ENCODE measurements at regions not wholly inside any gene's neighbourhood (a gene's known extent, or its start where the extent isn't known, plus 50 kb on each side); places are given as distances from the start of the nearest gene placed in this dataset.
"Not testable (repeated sequence)": the region's sequence is repeated elsewhere in the genome, so short reads cannot be mapped to it uniquely, and the experiment has no call there.

GRCh38 chr5:82959466-82959865, 117.7 kb downstream of the TMEM167A start:
- H3K4me3 ChIP-seq (ENCODE audit: insufficient read depth, low read depth, low read length): no peak overlapping the region
- no peaks in the 10 kb centered on the region for H3K27me3 ChIP-seq (ENCODE audit: control insufficient read depth, insufficient read depth, low read length, poor library complexity, severe bottlenecking)
- 80 to 96% methylated on average over 1 of the region's 1 CpG for WGBS, 2 experiments
- H3K36me3 ChIP-seq (ENCODE audit: control insufficient read depth, insufficient read depth, low read length): no peaks in the 10 kb centered on the region
- H3K9me3 ChIP-seq (ENCODE audit: control insufficient read depth, low read length): no peaks in the 10 kb centered on the region
- no peaks in the 10 kb centered on the region for H3K4me1 ChIP-seq (ENCODE audit: control insufficient read depth, insufficient read depth, low read length)
- no peak overlapping the region for H3K27ac ChIP-seq (ENCODE audit: insufficient read depth, low read depth, low read length, poor library complexity, severe bottlenecking)

- H3K27ac ChIP-seq (ENCODE audit: insufficient read depth, low read depth, low read length, poor library complexity, severe bottlenecking): no peak overlapping the region
- H3K27me3 ChIP-seq (ENCODE audit: control insufficient read depth, insufficient read depth, low read length, poor library complexity, severe bottlenecking): no peaks in the 10 kb centered on the region
Measured at GRCh38 chr5:82956600-82956999, 120.6 kb downstream of the TMEM167A start.

GRCh38 chr5:82952326-82952725, 124.9 kb downstream of the TMEM167A start:
- H3K36me3 ChIP-seq (ENCODE audit: control insufficient read depth, insufficient read depth, low read length): no peaks in the 10 kb centered on the region

More at GRCh38 chr5:82956600-82956999, 120.6 kb downstream of the TMEM167A start:
- no peaks in the 10 kb centered on the region for H3K4me1 ChIP-seq (ENCODE audit: control insufficient read depth, insufficient read depth, low read length)
- H3K36me3 ChIP-seq (ENCODE audit: control insufficient read depth, insufficient read depth, low read length): no peaks in the 10 kb centered on the region
- no peak overlapping the region for H3K4me3 ChIP-seq (ENCODE audit: insufficient read depth, low read depth, low read length)
- no peaks in the 10 kb centered on the region for H3K9me3 ChIP-seq (ENCODE audit: control insufficient read depth, low read length)

GRCh38 chr5:82944267-82944666, 132.9 kb downstream of the TMEM167A start:
- not testable (repeated sequence) for H3K36me3 ChIP-seq (ENCODE audit: control insufficient read depth, insufficient read depth, low read length); H3K4me1 ChIP-seq (ENCODE audit: control insufficient read depth, insufficient read depth, low read length); H3K4me3 ChIP-seq (ENCODE audit: insufficient read depth, low read depth, low read length); H3K27ac ChIP-seq (ENCODE audit: insufficient read depth, low read depth, low read length, poor library complexity, severe bottlenecking); H3K27me3 ChIP-seq (ENCODE audit: control insufficient read depth, insufficient read depth, low read length, poor library complexity, severe bottlenecking); H3K9me3 ChIP-seq (ENCODE audit: control insufficient read depth, low read length)
- WGBS, 2 experiments: 91% methylated on average over 8 of the region's 8 CpGs

More at GRCh38 chr5:82952326-82952725, 124.9 kb downstream of the TMEM167A start:
- Histone ChIP-seq H3K27ac (ENCODE audit: insufficient read depth, low read depth, low read length, poor library complexity, severe bottlenecking) (no peak overlapping the region), H3K9me3 (ENCODE audit: control insufficient read depth, low read length) (no peaks in the 10 kb centered on the region), H3K4me1 (ENCODE audit: control insufficient read depth, insufficient read depth, low read length) (no peaks in the 10 kb centered on the region), H3K4me3 (ENCODE audit: insufficient read depth, low read depth, low read length) (no peak overlapping the region), H3K27me3 (ENCODE audit: control insufficient read depth, insufficient read depth, low read length, poor library complexity, severe bottlenecking) (no peaks in the 10 kb centered on the region)
- 100% methylated on average over 1 of the region's 1 CpG; no CpG with 5 or more reads in 1 of the 2 experiments for WGBS, 2 experiments

- Histone ChIP-seq H3K27me3 (ENCODE audit: control insufficient read depth, insufficient read depth, low read length, poor library complexity, severe bottlenecking) (no peaks in the 10 kb centered on the region), H3K9me3 (ENCODE audit: control insufficient read depth, low read length) (no peaks in the 10 kb centered on the region), H3K27ac (ENCODE audit: insufficient read depth, low read depth, low read length, poor library complexity, severe bottlenecking) (no peak overlapping the region), H3K4me3 (ENCODE audit: insufficient read depth, low read depth, low read length) (no peak overlapping the region), H3K36me3 (ENCODE audit: control insufficient read depth, insufficient read depth, low read length) (no peaks in the 10 kb centered on the region), H3K4me1 (ENCODE audit: control insufficient read depth, insufficient read depth, low read length) (no peaks in the 10 kb centered on the region)
- WGBS, 2 experiments: no CpG with 5 or more reads among the region's 1 CpG
Measured at GRCh38 chr5:82942083-82942881, 134.9 kb downstream of the TMEM167A start.

GRCh38 chr5:82938901-82939725, 138.1 kb downstream of the TMEM167A start:
- Histone ChIP-seq H3K4me1 (ENCODE audit: control insufficient read depth, insufficient read depth, low read length) (no peaks in the 10 kb centered on the region), H3K27me3 (ENCODE audit: control insufficient read depth, insufficient read depth, low read length, poor library complexity, severe bottlenecking) (no peaks in the 10 kb centered on the region), H3K9me3 (ENCODE audit: control insufficient read depth, low read length) (no peaks in the 10 kb centered on the region), H3K4me3 (ENCODE audit: insufficient read depth, low read depth, low read length) (no peak overlapping the region), H3K27ac (ENCODE audit: insufficient read depth, low read depth, low read length, poor library complexity, severe bottlenecking) (no peak overlapping the region), H3K36me3 (ENCODE audit: control insufficient read depth, insufficient read depth, low read length) (no peaks in the 10 kb centered on the region)
- WGBS, 2 experiments: 75 to 88% methylated on average over 3 to 4 of the region's 4 CpGs

GRCh38 chr5:82932473-82933220, 144.5 kb downstream of the TMEM167A start:
- not testable (repeated sequence) for H3K27ac ChIP-seq (ENCODE audit: insufficient read depth, low read depth, low read length, poor library complexity, severe bottlenecking); H3K27me3 ChIP-seq (ENCODE audit: control insufficient read depth, insufficient read depth, low read length, poor library complexity, severe bottlenecking); H3K4me1 ChIP-seq (ENCODE audit: control insufficient read depth, insufficient read depth, low read length); H3K9me3 ChIP-seq (ENCODE audit: control insufficient read depth, low read length); H3K4me3 ChIP-seq (ENCODE audit: insufficient read depth, low read depth, low read length); H3K36me3 ChIP-seq (ENCODE audit: control insufficient read depth, insufficient read depth, low read length)
- WGBS, 2 experiments: 80 to 83% methylated on average over 25 to 27 of the region's 28 CpGs

- H3K27ac ChIP-seq (ENCODE audit: insufficient read depth, low read depth, low read length, poor library complexity, severe bottlenecking): no peak overlapping the region
- no peaks in the 10 kb centered on the region for H3K36me3 ChIP-seq (ENCODE audit: control insufficient read depth, insufficient read depth, low read length)
- H3K4me3 ChIP-seq (ENCODE audit: insufficient read depth, low read depth, low read length): no peak overlapping the region
- H3K4me1 ChIP-seq (ENCODE audit: control insufficient read depth, insufficient read depth, low read length): no peaks in the 10 kb centered on the region
- 96 to 98% methylated on average over 3 of the region's 3 CpGs for WGBS, 2 experiments
- no peaks in the 10 kb centered on the region for H3K9me3 ChIP-seq (ENCODE audit: control insufficient read depth, low read length)
- H3K27me3 ChIP-seq (ENCODE audit: control insufficient read depth, insufficient read depth, low read length, poor library complexity, severe bottlenecking): no peaks in the 10 kb centered on the region
Measured at GRCh38 chr5:82931110-82931509, 146.1 kb downstream of the TMEM167A start.

GRCh38 chr5:82925061-82925411, 152.2 kb downstream of the TMEM167A start:
- WGBS, 2 experiments: 96 to 98% methylated on average over 2 to 3 of the region's 3 CpGs
- Histone ChIP-seq H3K9me3 (ENCODE audit: control insufficient read depth, low read length) (no peaks in the 10 kb centered on the region), H3K4me1 (ENCODE audit: control insufficient read depth, insufficient read depth, low read length) (peaks cover 10% of the 10 kb centered on the region), H3K27me3 (ENCODE audit: control insufficient read depth, insufficient read depth, low read length, poor library complexity, severe bottlenecking) (no peaks in the 10 kb centered on the region), H3K27ac (ENCODE audit: insufficient read depth, low read depth, low read length, poor library complexity, severe bottlenecking) (no peak overlapping the region), H3K36me3 (ENCODE audit: control insufficient read depth, insufficient read depth, low read length) (no peaks in the 10 kb centered on the region), H3K4me3 (ENCODE audit: insufficient read depth, low read depth, low read length) (no peak overlapping the region)
